ENCODE measurements at regions not wholly inside any gene's neighbourhood (a gene's known extent, or its start where the extent isn't known, plus 50 kb on each side); places are given as distances from the start of the nearest gene placed in this dataset.

- no peak for TF ChIP-seq CTCF (IDR thresholded peaks at IDR 0.05)
- TF ChIP-seq POLR2AphosphoS5 (IDR thresholded peaks at IDR 0.05): no peak
- TF ChIP-seq POLR2A (IDR thresholded peaks at IDR 0.05): no peak
Observed at GRCh38 chr9:7982907-7983306, 183.3 kb upstream of the DMAC1 start.

All from transverse colon (tissue), 4 donors.